PC-3 (cell line): ENCODE measurements at regions not wholly inside any gene's neighbourhood (a gene's known extent, or its start where the extent isn't known, plus 50 kb on each side); places are given as distances from the start of the nearest gene placed in this dataset.

ENCODE experiments used
- ATAC-seq: fragments of 200-7000 bp; cut with Tn5 transposase; 2 replicates; pipeline ENCODE4 v1.9.1; 2020; ENCODE audit warnings: mild to moderate bottlenecking, moderate library complexity
- BruUV-seq: library from RNA; stranded (reverse); fragments of 400-500 nt; replicated peaks from 2 replicates; lab custom pipeline; 2021; lab: Mats Ljungman, UMichigan
- CTCF ChIA-PET: fragments of 300-600 bp; sonication (Branson Sonifier 250); formaldehyde crosslinking; loops from one replicate; lab custom pipeline; 2022; ENCODE audit warnings: antibody characterized with exemption; lab: Charles Lee
- POLR2A ChIA-PET: fragments of 300-600 bp; sonication (Branson Sonifier 250); formaldehyde crosslinking; loops from one replicate; lab custom pipeline; 2022; ENCODE audit warnings: antibody characterized with exemption; ENCODE audit not compliant: unreplicated experiment; lab: Charles Lee
- DNase-seq: peaks from one replicate; pipeline ENCODE4 v3.0.0-alpha.2; 2015
- H2AFZ ChIP-seq: fragments of 300-600 bp; sonication (generic); 2 replicates; pipeline ENCODE4 v1.6.0; 2016; ENCODE audit warnings: antibody characterized with exemption, low read length
- H3F3A ChIP-seq: fragments of 300-600 bp; sonication (generic); one replicate; pipeline ENCODE4 v1.6.0; 2017; ENCODE audit warnings: antibody characterized with exemption, low read length, control low read depth, mild to moderate bottlenecking; ENCODE audit not compliant: unreplicated experiment
- H3K27ac ChIP-seq: fragments of 300-600 bp; sonication (generic); 2 replicates; pipeline ENCODE4 v1.5.1; 2016; ENCODE audit warnings: mild to moderate bottlenecking, low read length
- H3K27me3 ChIP-seq: fragments of 300-600 bp; sonication (generic); 2 replicates; pipeline ENCODE4 v1.6.1; 2016; ENCODE audit warnings: low read length, mixed read lengths
- H3K36me3 ChIP-seq: fragments of 300-600 bp; sonication (generic); 2 replicates; pipeline ENCODE4 v1.6.1; 2016; ENCODE audit warnings: low read depth, mixed run types, low read length, mixed read lengths
- H3K4me1 ChIP-seq: fragments of 300-600 bp; sonication (generic); 2 replicates; pipeline ENCODE4 v1.5.1; 2016; ENCODE audit warnings: low read length; ENCODE audit not compliant: insufficient read depth
- H3K4me2 ChIP-seq: fragments of 300-600 bp; sonication (generic); 2 replicates; pipeline ENCODE4 v1.6.0; 2016; ENCODE audit warnings: low read length
- H3K4me3 ChIP-seq: fragments of 300-600 bp; sonication (generic); 2 replicates; pipeline ENCODE4 v1.5.1; 2016; ENCODE audit warnings: mild to moderate bottlenecking, low read length, mixed read lengths
- H3K79me2 ChIP-seq: fragments of 300-600 bp; sonication (generic); 2 replicates; pipeline ENCODE4 v1.6.1; 2017; ENCODE audit warnings: low read length, mixed read lengths
- H3K9ac ChIP-seq: fragments of 300-600 bp; sonication (generic); 2 replicates; pipeline ENCODE4 v1.6.0; 2016; ENCODE audit warnings: mild to moderate bottlenecking, low read length
- H3K9me2 ChIP-seq: fragments of 300-600 bp; sonication (generic); replicated peaks from 2 replicates; pipeline ENCODE4 v1.6.1; 2016; ENCODE audit warnings: mixed run types, low read length, mixed read lengths
- H3K9me3 ChIP-seq: fragments of 300-600 bp; sonication (generic); 2 replicates; pipeline ENCODE4 v1.6.1; 2016; ENCODE audit warnings: low read length, mixed read lengths
- H4K20me1 ChIP-seq: fragments of 300-600 bp; sonication (generic); 2 replicates; pipeline ENCODE4 v1.6.1; 2016; ENCODE audit warnings: low read length, mixed read lengths
- EZH2 ChIP-seq: fragments of 300-600 bp; sonication (generic); IDR thresholded peaks from one replicate; pipeline ENCODE4 v1.6.1; 2017; ENCODE audit warnings: antibody characterized with exemption, mild to moderate bottlenecking, low read length; ENCODE audit not compliant: unreplicated experiment
- EZH2phosphoT487 ChIP-seq: fragments of 300-600 bp; sonication (generic); IDR thresholded peaks from 2 replicates; pipeline ENCODE4 v1.6.1; 2018; ENCODE audit warnings: mild to moderate bottlenecking, antibody characterized with exemption, low read length, borderline replicate concordance
- intact Hi-C: fragments of 100-400 bp; cut with micrococcal nuclease; formaldehyde crosslinking; loops from 2 replicates; pipeline ENCODE4 v1.9.0; 2023
- TF ChIP-seq, protein P1 (sequence below): fragments of 300-600 bp; sonication (generic); conservative IDR thresholded peaks from 2 replicates; pipeline ENCODE4 v1.5.1; 2017; ENCODE audit warnings: antibody characterized with exemption, low read depth, mild to moderate bottlenecking, low read length

DNA sequence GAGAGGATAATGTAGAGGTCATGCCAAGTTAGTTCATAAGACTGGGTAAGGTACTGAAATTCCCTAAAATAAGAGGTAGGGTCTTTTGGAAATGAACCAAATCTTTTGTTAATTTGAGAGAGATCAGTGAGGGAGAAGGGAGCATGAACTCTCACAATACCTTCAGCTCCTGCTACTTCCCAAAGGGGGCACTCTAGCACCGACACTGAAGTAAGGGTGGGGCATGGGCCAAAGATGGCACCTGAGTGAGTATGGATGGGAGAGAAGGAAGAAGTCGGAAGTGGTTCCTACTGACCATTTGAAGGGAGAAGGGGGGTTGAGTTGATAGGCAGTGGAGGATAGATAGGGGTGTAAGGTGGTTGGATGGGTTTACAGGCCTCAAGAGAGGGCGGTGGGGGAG is 86.6 kb downstream of the ZNF737 start:
- no peaks in the 10 kb centered on the region for H3K79me2 ChIP-seq
- H3K9me2 ChIP-seq: no peaks in the 10 kb centered on the region
- intact Hi-C loops: no loop called here
- CTCF ChIA-PET: no interaction called here
- BruUV-seq: no TSS peak
- H2AFZ ChIP-seq: no peak overlapping the region
- H3F3A ChIP-seq: no peaks in the 10 kb centered on the region
- no peak overlapping the region for H3K4me2 ChIP-seq
- 0 out of 2 replicates have a peak, but pooled peaks cover 13% of the 10 kb centered on the region for H3K9me3 ChIP-seq
- TF ChIP-seq EZH2 (no peak), EZH2phosphoT487 (no peak)
- TF ChIP-seq, protein P1, sequence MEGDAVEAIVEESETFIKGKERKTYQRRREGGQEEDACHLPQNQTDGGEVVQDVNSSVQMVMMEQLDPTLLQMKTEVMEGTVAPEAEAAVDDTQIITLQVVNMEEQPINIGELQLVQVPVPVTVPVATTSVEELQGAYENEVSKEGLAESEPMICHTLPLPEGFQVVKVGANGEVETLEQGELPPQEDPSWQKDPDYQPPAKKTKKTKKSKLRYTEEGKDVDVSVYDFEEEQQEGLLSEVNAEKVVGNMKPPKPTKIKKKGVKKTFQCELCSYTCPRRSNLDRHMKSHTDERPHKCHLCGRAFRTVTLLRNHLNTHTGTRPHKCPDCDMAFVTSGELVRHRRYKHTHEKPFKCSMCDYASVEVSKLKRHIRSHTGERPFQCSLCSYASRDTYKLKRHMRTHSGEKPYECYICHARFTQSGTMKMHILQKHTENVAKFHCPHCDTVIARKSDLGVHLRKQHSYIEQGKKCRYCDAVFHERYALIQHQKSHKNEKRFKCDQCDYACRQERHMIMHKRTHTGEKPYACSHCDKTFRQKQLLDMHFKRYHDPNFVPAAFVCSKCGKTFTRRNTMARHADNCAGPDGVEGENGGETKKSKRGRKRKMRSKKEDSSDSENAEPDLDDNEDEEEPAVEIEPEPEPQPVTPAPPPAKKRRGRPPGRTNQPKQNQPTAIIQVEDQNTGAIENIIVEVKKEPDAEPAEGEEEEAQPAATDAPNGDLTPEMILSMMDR: no peak
- H3K9ac ChIP-seq: no peak overlapping the region
- H3K4me1 ChIP-seq: no peaks in the 10 kb centered on the region
- no peak overlapping the region for H3K27ac ChIP-seq
- POLR2A ChIA-PET: no interaction called here
- DNase-seq (no peak), ATAC-seq (no peak)
- no peaks in the 10 kb centered on the region for H3K27me3 ChIP-seq
- no peaks in the 10 kb centered on the region for H4K20me1 ChIP-seq
- no peaks in the 10 kb centered on the region for H3K36me3 ChIP-seq
- H3K4me3 ChIP-seq: no peak overlapping the region

DNA sequence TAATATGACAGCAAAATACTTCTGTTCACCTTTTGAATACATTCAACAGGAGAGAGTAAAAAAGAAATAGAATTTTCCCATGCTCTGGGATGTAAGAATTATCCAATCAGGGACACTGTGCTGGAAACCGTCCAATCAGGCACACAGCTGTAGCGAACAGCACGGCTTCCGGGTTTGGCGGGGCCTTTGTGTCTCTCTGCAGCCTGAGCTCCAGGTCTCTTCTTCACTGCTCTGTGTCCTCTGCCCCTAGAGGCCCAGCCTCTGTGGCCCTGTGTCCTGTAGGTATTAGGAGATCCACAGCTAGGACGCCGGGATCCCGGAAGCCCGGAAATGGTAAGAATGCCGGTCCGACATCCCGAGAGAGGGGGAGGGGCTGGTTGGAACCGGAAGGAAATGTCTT is 92.7 kb downstream of the ZNF737 start:
- Histone ChIP-seq H3F3A (no peaks in the 10 kb centered on the region), H3K36me3 (no peaks in the 10 kb centered on the region; the same call in 1 of the 2 replicates), H3K27me3 (no peaks in the 10 kb centered on the region), H3K9me2 (no peaks in the 10 kb centered on the region), H4K20me1 (no peaks in the 10 kb centered on the region), H3K4me1 (no peaks in the 10 kb centered on the region), H2AFZ (no peak overlapping the region), H3K9ac (no peak overlapping the region), H3K79me2 (no peaks in the 10 kb centered on the region), H3K9me3 (0 out of 2 replicates have a peak, but pooled peaks cover 21% of the 10 kb centered on the region), H3K27ac (no peak overlapping the region), H3K4me2 (no peak overlapping the region), H3K4me3 (no peak overlapping the region)
- POLR2A ChIA-PET: no interaction called here
- CTCF ChIA-PET: no interaction called here
- ATAC-seq (no peak), DNase-seq (no peak)
- no TSS peak for BruUV-seq
- TF ChIP-seq EZH2phosphoT487: no peak
- TF ChIP-seq EZH2: no peak
- TF ChIP-seq, protein P1: no peak
- intact Hi-C loops: no loop called here

DNA sequence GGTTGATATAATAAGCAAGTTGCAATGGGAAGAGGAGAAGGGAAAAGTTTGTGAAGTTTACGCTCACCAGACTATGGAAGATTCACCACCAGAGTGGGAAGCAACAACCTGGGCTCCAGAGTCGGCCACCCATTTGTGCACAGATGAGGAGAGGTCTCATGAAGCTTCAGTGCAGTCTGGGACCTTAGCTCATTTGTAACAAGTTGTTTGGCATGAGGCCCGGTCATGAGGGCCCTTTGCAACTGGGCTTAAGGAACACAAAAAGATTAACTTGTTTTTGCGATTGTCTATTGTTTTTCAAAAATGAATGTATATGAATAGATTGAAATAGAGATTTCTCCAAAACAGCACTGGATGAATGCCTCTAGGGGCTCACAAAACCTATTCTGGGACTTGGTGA is 94.2 kb downstream of the ZNF737 start:
- Histone ChIP-seq H3K4me1 (no peaks in the 10 kb centered on the region), H3K27me3 (no peaks in the 10 kb centered on the region), H3F3A (no peaks in the 10 kb centered on the region), H3K9me3 (0 out of 2 replicates have a peak, but pooled peaks cover 14% of the 10 kb centered on the region), H3K79me2 (no peaks in the 10 kb centered on the region), H3K27ac (no peak overlapping the region), H3K9me2 (no peaks in the 10 kb centered on the region), H3K4me3 (no peak overlapping the region), H3K4me2 (no peak overlapping the region), H4K20me1 (no peaks in the 10 kb centered on the region), H2AFZ (no peak overlapping the region), H3K36me3 (no peaks in the 10 kb centered on the region; the same call in 1 of the 2 replicates), H3K9ac (no peak overlapping the region)
- intact Hi-C loops: no loop called here
- DNase-seq (no peak), ATAC-seq (no peak)
- BruUV-seq: no TSS peak
- POLR2A ChIA-PET: no interaction called here
- CTCF ChIA-PET: no interaction called here
- TF ChIP-seq EZH2phosphoT487 (no peak), EZH2 (no peak)
- TF ChIP-seq, protein P1: no peak
